Coronary artery (tissue), 2 donors: ENCODE measurements at regions not wholly inside any gene's neighbourhood (a gene's known extent, or its start where the extent isn't known, plus 50 kb on each side); places are given as distances from the start of the nearest gene placed in this dataset.

Experiments
- DNase-seq: peaks from one replicate; pipeline ENCODE4 v3.0.0-alpha.2; 2017; ENCODE audit warnings: low spot score
- H3K27ac ChIP-seq, 2 donors: fragments of 200-600 bp; sonication (generic); one replicate each; pipeline ENCODE4 v1.5.1; 2016 to 2019
- H3K4me3 ChIP-seq: fragments of 200-600 bp; sonication (generic); 2 replicates; pipeline ENCODE4 v1.5.1; 2016; ENCODE audit warnings: mild to moderate bottlenecking, moderate library complexity
- CTCF ChIP-seq: fragments of 200-600 bp; sonication (generic); IDR thresholded peaks from one replicate; pipeline ENCODE4 v1.5.1; 2019; ENCODE audit warnings: antibody characterized with exemption

GRCh38 chr4:85106166-85106565, 139.7 kb upstream of the WDFY3 start:
- no peak for TF ChIP-seq CTCF
- DNase-seq: no peak
- H3K27ac ChIP-seq: no peak overlapping the region
- H3K4me3 ChIP-seq: no peak overlapping the region

GRCh38 chr4:85106805-85107336, 140.4 kb upstream of the WDFY3 start:
- Histone ChIP-seq H3K4me3 (no peak overlapping the region), H3K27ac (no peak overlapping the region)
- DNase-seq: no peak
- no peak for TF ChIP-seq CTCF

GRCh38 chr4:85107553-85107952, 141.1 kb upstream of the WDFY3 start:
- no peak for TF ChIP-seq CTCF
- DNase-seq: no peak
- Histone ChIP-seq H3K27ac (no peak overlapping the region), H3K4me3 (no peak overlapping the region)

- no peak for DNase-seq
- H3K4me3 ChIP-seq: no peak overlapping the region
- no peak for TF ChIP-seq CTCF
- H3K27ac ChIP-seq: no peak overlapping the region
These were observed 147.2 kb upstream of the WDFY3 start for GRCh38 chr4:85113706-85114105.

GRCh38 chr4:85114526-85114925, 148.0 kb upstream of the WDFY3 start:
- no peak for TF ChIP-seq CTCF
- Histone ChIP-seq H3K4me3 (no peak overlapping the region), H3K27ac (no peak overlapping the region)
- DNase-seq: no peak

- Histone ChIP-seq H3K27ac (no peak overlapping the region), H3K4me3 (no peak overlapping the region)
- no peak for TF ChIP-seq CTCF
- no peak for DNase-seq
These were observed 149.5 kb upstream of the WDFY3 start for GRCh38 chr4:85116008-85116407.

GRCh38 chr4:85125688-85126087, 159.2 kb upstream of the WDFY3 start:
- TF ChIP-seq CTCF: no peak
- DNase-seq: no peak
- no peak overlapping the region for H3K27ac ChIP-seq
- no peak overlapping the region for H3K4me3 ChIP-seq
